NCI-H2227 (cell line): ENCODE measurements at regions not wholly inside any gene's neighbourhood (a gene's known extent, or its start where the extent isn't known, plus 50 kb on each side); places are given as distances from the start of the nearest gene placed in this dataset.
A peak's percentile ranks its signal among the peaks of the same experiment; 100 is the strongest.

ENCODE experiments used
- DNase-seq: peaks from one replicate; lab custom pipeline; 2025; ENCODE audit not compliant: unreplicated experiment; lab: John Stamatoyannopoulos, UW

DNA sequence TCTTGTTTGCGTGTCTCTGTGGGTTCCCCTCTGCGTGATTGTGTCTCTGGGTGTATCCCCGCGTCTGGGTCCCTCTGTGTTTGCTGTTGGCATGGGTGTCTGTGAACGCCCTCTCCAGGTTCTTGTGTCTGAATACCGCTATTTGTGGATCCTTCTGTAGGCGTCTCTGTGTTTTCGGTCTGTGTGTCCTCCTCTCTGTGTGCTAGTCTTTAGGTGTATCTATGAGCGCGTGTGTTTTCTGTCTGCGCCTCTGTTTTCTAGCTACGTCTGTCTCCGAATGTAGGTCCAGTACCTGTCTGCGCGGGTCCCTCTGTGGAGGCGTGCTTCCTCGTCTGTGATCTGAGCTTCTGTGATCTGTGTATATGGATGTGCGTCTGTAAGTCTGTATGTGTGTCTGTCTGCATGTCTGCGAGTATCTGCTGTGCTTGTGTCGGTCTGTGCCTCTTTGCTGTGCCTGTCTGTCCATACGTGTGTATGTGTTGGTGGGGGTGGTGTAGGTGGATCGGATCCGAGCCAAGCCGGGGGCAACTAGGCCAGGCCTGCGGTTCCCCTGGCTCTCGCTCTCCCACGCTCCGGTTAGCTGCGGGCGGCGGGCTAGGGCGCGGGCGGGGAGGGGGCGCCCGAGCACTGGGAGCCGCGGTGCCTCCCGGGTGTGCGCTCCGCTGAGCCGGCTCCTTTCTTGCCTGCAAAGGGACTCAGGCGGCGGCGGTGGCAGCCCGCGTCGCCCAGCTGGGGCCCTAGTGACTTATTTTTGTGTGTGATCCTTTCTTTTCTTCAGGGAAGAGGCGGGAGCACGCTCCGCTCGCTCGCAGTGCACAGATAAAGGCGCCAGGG is 105.3 kb upstream of the E2F8 start:
- DNase-seq: peak; percentile 58

DNA sequence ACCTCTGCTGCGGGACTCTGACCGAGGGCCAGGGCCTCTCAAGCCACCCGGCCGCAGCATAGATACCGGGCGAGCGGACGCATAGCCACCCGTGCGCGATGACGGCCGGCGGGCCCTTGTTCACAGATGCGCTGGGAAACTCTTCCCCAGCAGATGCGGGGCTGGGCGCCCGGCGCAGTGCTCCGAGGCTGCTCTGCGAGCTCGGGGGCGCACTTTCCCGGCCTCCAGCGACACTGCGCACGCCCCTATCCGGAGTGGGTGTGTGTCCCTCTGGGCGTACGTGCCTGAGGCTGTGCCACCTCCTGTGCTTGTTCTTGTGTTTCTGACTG is 104.7 kb upstream of the E2F8 start:
- peak; percentile 58 for DNase-seq

DNA sequence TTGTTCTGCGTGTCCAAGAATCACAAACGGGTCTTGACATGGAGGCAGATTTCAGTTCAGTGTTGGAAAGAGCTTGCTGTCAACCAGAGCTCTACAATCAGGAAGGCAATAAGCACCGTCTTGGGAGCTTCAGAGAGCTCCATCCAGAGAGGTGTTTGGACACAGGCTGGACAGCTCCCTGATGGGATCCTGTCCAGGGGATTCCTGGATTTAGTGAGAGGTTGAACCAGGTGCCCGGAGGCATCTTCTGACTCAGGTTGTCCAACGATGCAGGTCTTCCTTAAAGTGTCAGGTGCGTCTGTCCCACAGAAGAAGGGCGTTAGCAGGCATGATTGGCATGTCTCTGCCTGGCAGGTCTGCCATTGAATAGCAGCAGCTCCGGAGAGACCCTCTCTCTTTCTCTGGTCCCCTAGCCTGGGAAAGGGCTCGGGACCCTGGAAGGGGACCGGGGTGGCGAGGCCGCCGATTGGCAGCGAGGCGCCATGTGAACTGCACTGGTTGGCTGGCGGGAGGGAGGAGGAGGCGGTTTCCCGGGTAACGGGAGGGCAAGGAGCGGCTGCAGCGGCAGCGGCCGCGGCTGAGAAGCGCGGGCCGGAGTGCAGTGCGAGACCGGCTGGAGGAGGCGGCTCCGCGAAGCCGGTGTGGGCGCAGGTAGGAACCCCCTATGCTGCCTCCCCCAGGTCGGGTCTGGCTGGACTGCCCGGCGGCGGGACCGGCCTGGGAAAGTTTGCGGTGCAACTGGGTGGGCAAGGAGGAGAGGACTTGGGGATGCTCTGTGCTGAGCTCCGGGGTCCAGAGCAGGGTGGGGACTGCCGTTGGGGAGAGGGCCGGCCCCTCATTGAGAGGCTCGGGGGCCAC is 104.1 kb upstream of the E2F8 start:
- DNase-seq: peak; percentile 88

DNA sequence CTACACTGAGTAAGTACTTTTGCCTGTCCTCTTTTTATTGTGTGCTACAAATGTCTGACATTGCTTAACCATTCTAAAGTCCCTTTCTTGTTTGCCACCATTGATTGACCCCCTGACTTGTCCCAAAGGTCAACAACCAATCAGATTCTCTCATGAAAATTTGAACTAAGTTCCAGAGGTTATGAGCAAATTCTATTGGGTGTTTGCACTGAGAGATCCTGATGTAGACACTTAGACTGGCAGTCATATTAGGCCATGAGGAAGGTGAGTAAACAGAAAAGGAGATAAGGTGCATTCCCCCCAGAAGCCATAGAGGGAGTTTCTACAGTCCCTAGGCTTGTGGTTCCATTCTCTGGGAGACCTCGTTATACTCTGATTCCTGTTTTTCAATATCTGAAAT is 101.3 kb upstream of the E2F8 start:
- no peak for DNase-seq

DNA sequence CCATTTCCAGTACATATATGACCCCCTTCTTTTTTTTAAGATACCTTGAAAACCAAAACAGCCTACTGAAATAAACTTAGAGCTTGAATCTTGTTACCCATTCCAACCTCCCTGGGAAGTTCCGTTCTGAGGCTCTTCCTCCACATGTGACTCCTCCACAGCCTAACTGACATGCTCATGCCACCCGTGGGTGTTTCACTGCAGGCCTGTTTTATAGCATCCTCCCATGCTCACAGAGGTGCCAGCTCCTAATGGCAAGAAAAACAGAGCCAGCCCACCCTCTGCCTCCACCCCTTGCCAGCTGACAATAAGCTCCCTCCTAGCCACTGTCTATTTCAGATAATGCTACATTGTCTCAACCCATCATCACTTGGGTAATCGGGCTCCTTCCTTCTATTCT is 97.6 kb upstream of the E2F8 start:
- DNase-seq: no peak

DNA sequence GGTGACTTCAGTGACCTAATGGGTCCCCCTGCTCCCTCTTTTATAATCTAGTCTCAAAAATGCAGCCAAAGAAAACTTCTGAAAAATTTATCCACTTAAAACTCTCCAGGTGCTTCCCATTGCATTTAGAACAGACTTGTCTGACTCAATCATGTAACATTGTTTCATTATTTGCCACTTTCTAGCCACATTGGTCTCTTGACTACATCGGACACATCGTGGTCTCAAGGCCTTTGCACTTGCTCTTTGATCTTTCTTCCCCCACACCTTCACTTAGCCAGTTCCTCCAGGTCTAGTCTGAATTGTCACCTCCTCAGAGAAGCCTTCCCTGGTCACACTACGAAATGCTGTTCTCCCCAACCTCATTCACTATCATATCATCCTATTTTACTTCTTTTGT is 97.0 kb upstream of the E2F8 start:
- no peak for DNase-seq

DNA sequence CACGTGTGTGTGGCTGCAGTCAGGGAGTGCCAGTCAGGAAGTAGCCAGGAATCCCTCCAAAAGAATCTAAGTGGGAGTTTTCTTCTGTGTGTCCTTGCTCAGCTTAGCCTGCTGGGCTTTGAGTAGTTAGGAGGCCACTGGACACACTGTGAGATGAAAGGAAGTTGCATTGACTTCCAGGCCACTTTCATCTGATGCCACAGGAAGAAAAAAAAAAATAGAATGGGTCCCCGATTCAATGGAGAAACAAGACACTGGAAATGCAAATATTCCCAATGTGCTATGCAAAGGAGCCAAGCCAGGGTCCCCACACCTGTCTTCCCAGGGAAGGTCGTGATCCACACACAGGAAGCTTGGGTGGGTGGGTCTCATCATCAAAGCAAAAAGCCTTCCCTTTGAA is 95.6 kb upstream of the E2F8 start:
- no peak for DNase-seq

DNA sequence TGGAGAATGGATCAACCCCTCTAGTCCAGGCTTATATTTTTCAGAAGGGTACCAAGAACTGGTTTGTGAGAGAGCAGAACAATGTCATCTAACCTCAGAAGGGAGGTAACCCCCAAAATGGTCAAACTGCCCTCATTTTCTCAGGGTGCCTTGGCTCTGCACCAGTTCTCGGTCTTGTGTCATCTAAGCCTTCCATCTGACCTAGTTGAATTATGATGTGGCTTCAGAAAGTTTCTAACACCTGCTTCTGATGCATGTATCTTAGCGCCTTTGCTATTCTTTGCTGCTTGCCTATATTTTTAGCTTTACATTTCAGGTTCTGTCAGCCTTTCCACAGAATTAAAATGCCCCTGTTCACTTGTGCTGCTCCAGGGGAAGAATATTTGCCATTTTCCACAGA is 91.7 kb upstream of the E2F8 start:
- DNase-seq: no peak

DNA sequence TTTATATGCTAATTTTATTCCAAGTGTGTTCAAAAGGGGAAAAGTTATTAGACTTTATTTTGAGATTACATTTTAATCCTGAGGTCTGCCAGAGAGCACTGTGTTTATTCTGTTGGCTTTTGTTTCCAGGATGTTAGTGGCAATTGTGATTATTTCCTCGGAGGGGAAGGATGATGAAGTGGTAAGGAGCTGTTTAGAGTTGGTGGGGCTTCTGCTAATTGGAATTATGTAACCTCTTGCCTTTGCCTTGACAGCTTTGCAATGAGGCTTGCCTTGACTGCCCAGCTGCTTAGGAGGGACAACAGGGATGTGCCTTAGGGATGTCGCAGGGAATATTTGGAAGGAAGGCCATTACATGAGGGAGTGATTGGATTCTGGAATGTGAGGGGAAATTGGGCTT is 89.7 kb upstream of the E2F8 start:
- no peak for DNase-seq

DNA sequence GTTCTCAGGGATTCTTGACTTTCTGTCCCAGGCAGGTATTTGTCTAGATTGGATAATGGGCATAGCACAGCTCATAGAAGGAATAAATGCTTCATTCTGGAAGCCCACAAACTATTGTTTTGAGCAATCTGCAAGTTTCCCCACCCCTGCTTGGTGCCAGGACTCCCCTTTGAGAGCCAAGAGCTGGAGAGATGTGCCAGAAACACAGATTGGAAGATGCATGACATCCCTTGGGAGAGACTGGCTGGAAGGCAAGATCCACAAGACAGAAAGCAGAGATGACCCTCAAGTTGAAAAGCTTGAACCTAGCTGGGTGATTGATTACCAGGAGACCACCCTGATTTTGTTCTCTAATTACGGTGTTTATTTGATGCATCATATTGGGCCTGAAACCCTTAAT is 89.2 kb upstream of the E2F8 start:
- no peak for DNase-seq

DNA sequence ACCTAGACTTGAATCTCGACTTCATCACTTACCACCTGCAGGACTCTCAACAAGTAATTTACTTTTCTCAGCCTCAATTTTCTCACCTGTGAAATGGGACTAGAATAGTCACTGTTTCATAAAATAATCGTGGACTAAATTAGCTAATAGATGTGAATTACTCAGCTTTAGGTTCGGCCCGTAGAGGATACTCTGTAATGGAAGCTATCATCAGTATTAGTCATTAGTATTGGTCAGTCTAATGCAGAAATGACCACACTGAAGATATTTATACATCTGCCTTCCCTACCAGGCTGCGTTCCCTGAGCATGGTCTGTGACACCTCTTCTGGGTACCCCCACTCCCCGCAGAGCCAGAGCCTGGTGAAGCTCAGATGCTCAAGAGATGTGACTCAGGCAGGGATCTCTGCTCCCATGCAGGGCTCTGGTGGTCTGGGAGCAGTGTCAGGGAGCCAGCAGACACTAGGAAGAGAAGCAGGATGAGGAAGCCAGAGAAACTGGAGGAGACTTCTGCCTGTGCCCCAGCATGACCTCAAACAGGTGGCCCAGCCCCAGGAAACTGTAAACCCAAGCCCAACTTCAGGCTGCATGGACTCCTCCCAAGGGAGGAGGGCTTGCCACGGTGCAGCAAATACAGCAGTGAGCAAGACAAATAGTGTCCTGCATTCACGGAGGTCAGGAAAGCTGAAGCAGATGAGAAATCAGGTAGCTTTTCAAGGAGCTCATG is 88.0 kb upstream of the E2F8 start:
- DNase-seq: no peak

DNA sequence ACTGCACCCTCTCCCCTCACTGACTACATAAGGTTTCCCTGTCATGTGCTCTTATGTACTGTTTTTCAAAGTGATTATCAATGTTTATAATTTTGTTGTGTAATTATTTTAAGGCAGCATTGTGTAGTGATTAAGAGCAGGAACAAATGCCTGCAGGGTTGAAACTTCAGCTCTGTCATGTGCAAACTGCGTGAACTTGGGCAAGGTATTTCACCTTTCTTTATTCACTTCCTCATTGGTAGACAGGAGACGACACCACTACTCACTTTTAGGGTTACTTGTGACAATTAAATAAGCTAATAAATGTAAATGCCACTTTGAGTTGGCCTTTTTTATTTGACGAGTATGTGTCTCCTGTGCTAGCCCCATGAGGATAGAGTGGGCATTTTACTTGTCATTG is 86.5 kb upstream of the E2F8 start:
- DNase-seq: no peak

DNA sequence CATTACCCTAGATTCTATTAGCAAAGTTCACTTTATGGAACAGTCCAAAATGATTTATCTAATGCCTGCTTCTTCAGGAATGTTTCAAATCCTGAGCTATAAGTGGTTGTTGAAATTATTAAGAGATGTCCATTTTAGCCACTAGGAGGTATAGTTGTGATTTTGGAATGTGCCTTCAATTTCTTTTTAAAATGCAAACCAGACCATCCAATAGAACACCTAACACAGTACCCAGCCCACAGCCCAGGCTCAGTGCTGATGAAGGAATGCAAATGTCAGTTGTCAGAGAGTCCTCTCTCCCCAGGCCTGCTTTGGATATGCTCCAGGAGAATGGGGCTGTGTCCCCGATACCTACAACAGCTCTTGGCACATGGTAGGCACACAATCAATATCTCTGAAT is 85.8 kb upstream of the E2F8 start:
- DNase-seq: no peak

DNA sequence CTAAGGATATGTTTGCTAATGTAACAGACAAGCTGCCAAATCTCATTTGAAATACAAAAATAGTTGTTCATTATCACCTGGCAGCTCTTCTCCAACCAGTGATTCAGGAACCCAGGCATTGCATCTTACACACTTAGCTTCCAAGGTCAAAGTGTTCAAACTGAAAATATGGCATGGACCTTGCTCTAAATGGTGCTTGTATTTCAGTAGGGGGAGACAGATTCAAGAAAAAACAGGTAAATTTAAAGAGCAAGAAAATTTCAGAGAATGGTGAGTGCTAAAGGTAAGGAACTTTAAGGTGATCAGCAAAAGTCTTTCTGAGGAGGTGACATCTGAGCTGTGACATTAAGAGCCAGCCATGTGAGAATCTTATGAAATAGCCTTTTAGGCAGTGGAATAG is 82.8 kb upstream of the E2F8 start:
- no peak for DNase-seq

DNA sequence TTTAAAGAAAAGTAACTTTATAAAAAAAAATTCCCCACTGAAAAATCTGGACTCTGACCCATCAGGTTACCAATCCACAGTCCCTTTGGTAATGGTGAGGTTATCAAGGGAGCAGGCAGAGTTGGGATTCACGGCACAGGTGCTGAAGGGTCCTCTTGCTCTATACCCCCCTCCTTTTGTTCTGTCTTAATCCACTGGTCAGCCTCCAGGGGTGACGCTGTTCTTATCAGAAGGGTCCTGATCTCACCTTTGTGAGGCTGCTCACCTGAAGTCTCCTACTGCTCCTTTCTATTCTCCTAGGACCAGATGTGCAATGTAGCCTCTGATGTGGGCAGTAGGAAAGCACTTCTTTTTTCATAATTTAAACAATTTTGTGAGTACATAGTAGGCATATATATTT is 80.6 kb upstream of the E2F8 start:
- no peak for DNase-seq

DNA sequence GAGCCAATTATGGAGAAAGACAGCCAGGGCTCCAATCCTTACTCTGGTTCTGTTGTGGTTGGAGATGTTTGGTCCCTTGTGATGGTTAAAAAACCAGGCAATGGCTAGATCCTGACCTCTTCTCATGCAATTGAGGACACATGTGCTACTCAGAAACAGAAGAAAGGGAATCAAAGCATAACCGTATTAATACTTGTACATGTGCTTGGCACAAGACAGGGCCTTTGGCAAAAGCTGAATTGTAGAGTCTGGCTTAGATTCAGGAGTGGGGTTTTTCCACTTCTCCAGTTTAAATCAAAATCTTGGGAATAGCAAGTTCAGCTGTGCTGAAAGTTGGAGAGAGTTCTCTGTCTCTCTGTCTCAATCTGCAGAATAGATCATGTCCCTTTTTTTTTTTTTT is 80.1 kb upstream of the E2F8 start:
- no peak for DNase-seq

DNA sequence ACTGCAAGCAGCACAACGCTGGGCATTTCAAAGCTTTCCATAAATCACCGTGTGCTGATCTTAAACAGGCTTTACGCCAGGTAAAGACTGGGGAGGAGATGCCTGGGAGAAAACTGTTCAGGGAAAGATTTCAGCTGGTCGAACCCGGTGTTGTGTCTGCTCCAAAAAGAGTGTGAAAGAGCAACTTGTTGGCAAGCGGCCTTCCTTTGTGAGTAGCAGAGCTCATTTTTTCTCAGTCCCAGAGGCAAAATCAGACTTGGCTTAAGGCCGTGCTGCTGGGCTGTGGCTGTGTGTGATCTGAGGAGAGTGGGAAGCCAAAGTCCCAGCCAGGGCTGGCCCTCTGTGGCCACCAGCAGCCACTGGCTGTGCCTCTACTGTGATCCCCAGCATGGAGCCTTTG is 75.7 kb upstream of the E2F8 start:
- no peak for DNase-seq

DNA sequence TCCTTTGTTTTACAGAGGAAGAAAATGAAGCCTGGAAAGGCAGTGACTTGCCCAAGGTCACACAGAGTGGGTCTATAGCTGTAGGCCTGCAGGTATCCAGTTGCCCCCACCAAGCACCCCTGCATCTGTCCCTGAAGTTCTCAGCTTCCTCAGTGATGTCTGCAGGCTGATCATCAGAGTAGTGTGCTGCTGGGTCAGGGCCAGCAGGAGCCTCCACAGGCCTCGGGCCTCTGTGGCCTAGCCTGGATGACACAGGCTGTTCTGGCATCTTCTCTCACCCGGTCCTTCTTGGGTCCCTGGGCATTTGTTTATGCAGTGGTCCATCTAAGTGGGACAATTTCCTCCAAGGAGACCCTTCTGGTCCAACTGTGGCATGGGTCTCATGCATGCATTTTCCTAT is 74.8 kb upstream of the E2F8 start:
- DNase-seq: no peak

DNA sequence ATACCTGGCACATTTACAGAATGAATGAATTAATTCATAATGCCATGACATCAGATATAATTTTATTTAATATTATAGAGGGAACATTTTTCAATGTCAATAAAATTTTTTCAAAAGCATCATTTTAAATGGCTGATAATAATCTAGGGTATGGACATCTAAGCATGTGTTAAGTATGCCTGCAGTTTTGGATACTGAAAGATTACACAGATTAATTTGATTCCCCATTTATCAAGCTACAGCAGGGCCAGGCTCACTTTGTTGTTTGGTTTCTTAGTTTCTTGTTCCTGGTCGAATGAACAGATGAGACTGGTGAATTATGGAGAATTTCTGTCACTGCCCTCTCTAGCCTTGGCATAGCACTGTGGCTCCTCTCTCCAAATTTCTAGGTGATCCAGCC is 72.4 kb upstream of the E2F8 start:
- no peak for DNase-seq

DNA sequence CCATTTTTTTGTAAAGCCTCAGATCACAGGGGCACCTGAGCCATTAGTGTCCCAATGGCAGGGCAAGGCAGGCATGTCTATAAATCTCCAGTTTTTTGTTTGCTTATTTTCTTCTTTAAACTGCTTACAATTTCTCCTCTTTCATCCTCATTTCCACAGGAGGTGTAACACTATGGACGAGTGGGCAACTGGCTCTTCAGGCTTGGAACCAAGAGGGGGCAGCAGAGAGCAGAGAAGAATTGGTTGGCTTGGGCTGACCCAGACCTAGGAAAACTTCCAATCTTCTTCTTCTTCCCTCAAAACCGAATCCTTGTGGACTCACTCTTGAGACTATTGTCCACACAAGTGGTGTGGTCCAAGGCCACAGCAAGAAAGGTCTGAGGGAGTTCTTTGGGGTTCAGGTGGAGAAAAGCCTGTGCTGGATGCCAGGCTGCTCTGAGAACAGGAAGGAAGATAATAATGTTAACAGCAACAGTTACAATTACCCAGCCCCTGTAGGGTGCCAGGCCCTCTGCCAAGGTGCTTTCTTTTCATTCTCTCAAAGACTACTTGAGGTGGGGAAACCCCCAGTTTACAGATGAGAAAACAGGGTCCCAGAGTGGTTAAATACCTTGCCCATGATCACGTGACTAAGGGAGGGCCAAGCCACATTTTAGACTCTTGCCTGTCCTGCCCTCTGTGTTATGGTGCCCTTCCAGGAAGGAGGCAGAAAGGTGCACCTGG is 70.7 kb upstream of the E2F8 start:
- DNase-seq: peak; percentile 76

DNA sequence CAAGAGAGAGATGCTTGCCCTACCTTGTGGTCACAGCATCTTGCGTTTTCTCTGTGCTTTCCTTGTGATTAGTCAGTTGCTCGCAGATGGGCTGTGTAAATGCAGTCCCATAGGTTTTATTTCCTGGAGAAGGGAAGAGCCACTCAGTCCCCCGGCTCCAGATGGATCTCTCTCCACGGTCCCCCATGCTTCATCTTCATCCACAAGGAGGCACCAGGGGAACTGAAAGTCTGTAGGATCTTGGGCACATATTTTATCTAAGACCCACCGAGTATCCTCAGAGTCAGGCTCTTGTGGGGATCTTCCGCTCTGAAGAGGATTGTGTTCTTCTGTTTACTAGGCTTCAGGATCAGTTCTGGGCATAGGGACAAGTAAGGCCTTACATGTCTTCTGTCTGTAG is 66.8 kb upstream of the E2F8 start:
- DNase-seq: no peak
